ENCODE measurements at regions not wholly inside any gene's neighbourhood (a gene's known extent, or its start where the extent isn't known, plus 50 kb on each side); places are given as distances from the start of the nearest gene placed in this dataset.

GRCh38 chr14:44010595-44010994, 496.5 kb downstream of the FSCB start:
- DNase-seq (ENCODE audit: low read depth in 2 of 2), result no peak

- no peak for DNase-seq (ENCODE audit: low read depth in 2 of 2)
Measured at GRCh38 chr14:44010071-44010470, 497.0 kb downstream of the FSCB start.

GRCh38 chr14:44009642-44010041, 497.4 kb downstream of the FSCB start:
- DNase-seq (ENCODE audit: low read depth in 2 of 2), result no peak

- no peak for DNase-seq (ENCODE audit: low read depth in 2 of 2)
Measured at GRCh38 chr14:43988989-43989388, 518.1 kb downstream of the FSCB start.

GRCh38 chr14:43983721-43984120, 523.4 kb downstream of the FSCB start:
- DNase-seq (ENCODE audit: low read depth in 2 of 2), result no peak

- no peak for DNase-seq (ENCODE audit: low read depth in 2 of 2)
Measured at GRCh38 chr14:43981135-43981768, 525.8 kb downstream of the FSCB start.

- no peak for DNase-seq (ENCODE audit: low read depth in 2 of 2)
Measured at GRCh38 chr14:43956741-43957140, 550.3 kb downstream of the FSCB start.

- no peak for DNase-seq (ENCODE audit: low read depth in 2 of 2)
Measured at GRCh38 chr14:43949400-43949799, 557.7 kb downstream of the FSCB start.

GRCh38 chr14:43939836-43940235, 567.2 kb downstream of the FSCB start:
- DNase-seq (ENCODE audit: low read depth in 2 of 2), result no peak

GRCh38 chr14:43938588-43939281, 568.3 kb downstream of the FSCB start:
- no peak for DNase-seq (ENCODE audit: low read depth in 2 of 2)

- no peak for DNase-seq (ENCODE audit: low read depth in 2 of 2)
Measured at GRCh38 chr14:43937001-43937400, 570.1 kb downstream of the FSCB start.

- DNase-seq (ENCODE audit: low read depth in 2 of 2), result no peak
Measured at GRCh38 chr14:43934102-43934501, 573.0 kb downstream of the FSCB start.

GRCh38 chr14:43914041-43914693, 592.9 kb downstream of the FSCB start:
- DNase-seq (ENCODE audit: low read depth in 2 of 2), result no peak

GRCh38 chr14:43903209-43903608, 603.9 kb downstream of the FSCB start:
- DNase-seq (ENCODE audit: low read depth in 2 of 2), result no peak

- DNase-seq (ENCODE audit: low read depth in 2 of 2), result no peak
Measured at GRCh38 chr14:43901911-43902673, 605.0 kb downstream of the FSCB start.

- DNase-seq (ENCODE audit: low read depth in 2 of 2), result no peak
Measured at GRCh38 chr14:43900173-43900655, 606.9 kb downstream of the FSCB start.

- no peak for DNase-seq (ENCODE audit: low read depth in 2 of 2)
Measured at GRCh38 chr14:43898687-43899086, 608.4 kb downstream of the FSCB start.

GRCh38 chr14:43896044-43896443, 611.0 kb downstream of the FSCB start:
- no peak for DNase-seq (ENCODE audit: low read depth in 2 of 2)

GRCh38 chr14:43894534-43894933, 612.5 kb downstream of the FSCB start:
- no peak for DNase-seq (ENCODE audit: low read depth in 2 of 2)

GRCh38 chr14:43887523-43887922, 619.6 kb downstream of the FSCB start:
- no peak for DNase-seq (ENCODE audit: low read depth in 2 of 2)

GRCh38 chr14:43877351-43877960, 629.6 kb downstream of the FSCB start:
- DNase-seq (ENCODE audit: low read depth in 2 of 2), result no peak

Measured in dermis microvascular lymphatic vessel endothelial cell (primary cell).